ENCODE measurements at regions not wholly inside any gene's neighbourhood (a gene's known extent, or its start where the extent isn't known, plus 50 kb on each side); places are given as distances from the start of the nearest gene placed in this dataset.

- Histone ChIP-seq H3K27me3 (ENCODE audit: low read length) (no peaks in the 10 kb centered on the region), H3K9me2 (replicated peaks; ENCODE audit: low read length) (no peaks in the 10 kb centered on the region), H2AFZ (ENCODE audit: low read length) (no peak overlapping the region), H3K9ac (ENCODE audit: low read length) (no peak overlapping the region), H3K79me2 (ENCODE audit: low read length) (no peaks in the 10 kb centered on the region), H3K9me3 (ENCODE audit: low read length) (no peaks in the 10 kb centered on the region), H4K20me1 (ENCODE audit: low read length) (no peaks in the 10 kb centered on the region), H3K27ac (ENCODE audit: low read length) (no peak overlapping the region), H3K4me2 (ENCODE audit: low read length) (no peak overlapping the region), H3K4me3 (ENCODE audit: low read length) (no peak overlapping the region), H3F3A (ENCODE audit: low read length, unreplicated experiment) (no peaks in the 10 kb centered on the region), H3K4me1 (ENCODE audit: insufficient read depth, low read length) (peaks cover 4% of the 10 kb centered on the region), H3K36me3 (ENCODE audit: low read depth, low read length) (no peaks in the 10 kb centered on the region)
- TF ChIP-seq EZH2 (IDR thresholded peaks at IDR 0.05; ENCODE audit: low read length, unreplicated experiment) (no peak), CTCF (conservative IDR thresholded peaks at IDR 0.05; ENCODE audit: low read depth, low read length) (no peak), EZH2phosphoT487 (IDR thresholded peaks at IDR 0.05; ENCODE audit: borderline replicate concordance, low read length) (no peak)
- ChIA-PET POLR2A (ENCODE audit: unreplicated experiment) (no interaction called here), CTCF (no interaction called here)
- DNase-seq (no peak), ATAC-seq (no peak)
- BruUV-seq (replicated peaks), result no TSS peak
- intact Hi-C loops (cut with micrococcal nuclease), result no loop called here
Observed at GRCh38 chr21:15359251-15359650, 294.5 kb upstream of the NRIP1 start.

GRCh38 chr21:15362458-15362857 is 297.7 kb upstream of the NRIP1 start:
- intact Hi-C loops (cut with micrococcal nuclease), result no loop called here
- ATAC-seq, result no peak

GRCh38 chr21:15363921-15364320 is 299.1 kb upstream of the NRIP1 start:
- TF ChIP-seq EZH2phosphoT487 (IDR thresholded peaks at IDR 0.05; ENCODE audit: borderline replicate concordance, low read length) (no peak), EZH2 (IDR thresholded peaks at IDR 0.05; ENCODE audit: low read length, unreplicated experiment) (no peak), CTCF (conservative IDR thresholded peaks at IDR 0.05; ENCODE audit: low read depth, low read length) (no peak)
- no TSS peak for BruUV-seq (replicated peaks)
- Histone ChIP-seq H4K20me1 (ENCODE audit: low read length) (no peaks in the 10 kb centered on the region), H3K9me2 (replicated peaks; ENCODE audit: low read length) (no peaks in the 10 kb centered on the region), H3K27me3 (ENCODE audit: low read length) (no peaks in the 10 kb centered on the region), H2AFZ (ENCODE audit: low read length) (no peak overlapping the region), H3K4me1 (ENCODE audit: insufficient read depth, low read length) (peaks cover 4% of the 10 kb centered on the region), H3K4me3 (ENCODE audit: low read length) (no peak overlapping the region), H3F3A (ENCODE audit: low read length, unreplicated experiment) (no peaks in the 10 kb centered on the region), H3K27ac (ENCODE audit: low read length) (no peak overlapping the region), H3K36me3 (ENCODE audit: low read depth, low read length) (peaks cover 7% of the 10 kb centered on the region), H3K79me2 (ENCODE audit: low read length) (no peaks in the 10 kb centered on the region), H3K4me2 (ENCODE audit: low read length) (no peak overlapping the region), H3K9me3 (ENCODE audit: low read length) (peaks cover 12% of the 10 kb centered on the region), H3K9ac (ENCODE audit: low read length) (no peak overlapping the region)
- DNase-seq (peak; percentile 51), ATAC-seq (peak; percentile 60)
- intact Hi-C loops (cut with micrococcal nuclease), result no loop called here
- POLR2A ChIA-PET (ENCODE audit: unreplicated experiment), result no interaction called here
- CTCF ChIA-PET, result no interaction called here

More at GRCh38 chr21:15362458-15362857, 297.7 kb upstream of the NRIP1 start:
- Histone ChIP-seq H3K27ac (ENCODE audit: low read length) (no peak overlapping the region), H2AFZ (ENCODE audit: low read length) (no peak overlapping the region), H3K36me3 (ENCODE audit: low read depth, low read length) (peaks cover 7% of the 10 kb centered on the region), H3K4me2 (ENCODE audit: low read length) (no peak overlapping the region), H3F3A (ENCODE audit: low read length, unreplicated experiment) (no peaks in the 10 kb centered on the region), H3K4me3 (ENCODE audit: low read length) (no peak overlapping the region), H3K9me3 (ENCODE audit: low read length) (peaks cover 12% of the 10 kb centered on the region), H4K20me1 (ENCODE audit: low read length) (no peaks in the 10 kb centered on the region), H3K4me1 (ENCODE audit: insufficient read depth, low read length) (peaks cover 4% of the 10 kb centered on the region), H3K27me3 (ENCODE audit: low read length) (no peaks in the 10 kb centered on the region), H3K9me2 (replicated peaks; ENCODE audit: low read length) (no peaks in the 10 kb centered on the region), H3K9ac (ENCODE audit: low read length) (no peak overlapping the region), H3K79me2 (ENCODE audit: low read length) (no peaks in the 10 kb centered on the region)
- ChIA-PET POLR2A (ENCODE audit: unreplicated experiment) (no interaction called here), CTCF (no interaction called here)
- no peak for DNase-seq
- BruUV-seq (replicated peaks), result no TSS peak
- TF ChIP-seq EZH2 (IDR thresholded peaks at IDR 0.05; ENCODE audit: low read length, unreplicated experiment) (no peak), CTCF (conservative IDR thresholded peaks at IDR 0.05; ENCODE audit: low read depth, low read length) (no peak), EZH2phosphoT487 (IDR thresholded peaks at IDR 0.05; ENCODE audit: borderline replicate concordance, low read length) (no peak)

Measured in PC-3 (cell line).